GM21526 (cell line): ENCODE measurements at regions not wholly inside any gene's neighbourhood (a gene's known extent, or its start where the extent isn't known, plus 50 kb on each side); places are given as distances from the start of the nearest gene placed in this dataset.

Experiments
- ATAC-seq: cut with Tn5 transposase; IDR thresholded peaks from one replicate; pipeline ENCODE4 v1.9.1; 2021; ENCODE audit warnings: moderate library complexity; ENCODE audit not compliant: unreplicated experiment, low FRiP score

- no peak for ATAC-seq
These were observed 51.6 kb upstream of the DYNLRB2 start for GRCh38 chr16:80489173-80489572.

- no peak for ATAC-seq
These were observed 52.6 kb upstream of the DYNLRB2 start for GRCh38 chr16:80488167-80488566.

GRCh38 chr16:80480664-80481063, 60.1 kb upstream of the DYNLRB2 start:
- ATAC-seq = no peak

GRCh38 chr16:80477838-80478237, 63.0 kb upstream of the DYNLRB2 start:
- no peak for ATAC-seq

GRCh38 chr16:80468029-80468428, 72.8 kb upstream of the DYNLRB2 start:
- no peak for ATAC-seq

- peak; percentile 94 for ATAC-seq
These were observed 74.5 kb upstream of the DYNLRB2 start for GRCh38 chr16:80466024-80466987.

GRCh38 chr16:80463751-80464495, 76.9 kb upstream of the DYNLRB2 start:
- no peak for ATAC-seq

GRCh38 chr16:80463326-80463725, 77.5 kb upstream of the DYNLRB2 start:
- no peak for ATAC-seq

GRCh38 chr16:80462917-80463316, 77.9 kb upstream of the DYNLRB2 start:
- no peak for ATAC-seq

GRCh38 chr16:80460988-80461387, 79.8 kb upstream of the DYNLRB2 start:
- ATAC-seq = no peak

GRCh38 chr16:80459966-80460365, 80.8 kb upstream of the DYNLRB2 start:
- no peak for ATAC-seq

- no peak for ATAC-seq
These were observed 81.4 kb upstream of the DYNLRB2 start for GRCh38 chr16:80459331-80459777.

GRCh38 chr16:80457871-80458270, 82.9 kb upstream of the DYNLRB2 start:
- ATAC-seq = no peak

- no peak for ATAC-seq
These were observed 86.0 kb upstream of the DYNLRB2 start for GRCh38 chr16:80454802-80455201.

- ATAC-seq = no peak
These were observed 91.4 kb upstream of the DYNLRB2 start for GRCh38 chr16:80449392-80449791.

GRCh38 chr16:80447241-80447640, 93.6 kb upstream of the DYNLRB2 start:
- no peak for ATAC-seq

- no peak for ATAC-seq
These were observed 98.0 kb upstream of the DYNLRB2 start for GRCh38 chr16:80442779-80443178.

- no peak for ATAC-seq
These were observed 98.9 kb upstream of the DYNLRB2 start for GRCh38 chr16:80441935-80442334.

GRCh38 chr16:80440667-80441066, 100.1 kb upstream of the DYNLRB2 start:
- ATAC-seq = no peak

GRCh38 chr16:80437707-80438106, 103.1 kb upstream of the DYNLRB2 start:
- no peak for ATAC-seq

GRCh38 chr16:80436510-80436909, 104.3 kb upstream of the DYNLRB2 start:
- ATAC-seq = no peak
